Neural cell (in vitro differentiated cells): ENCODE measurements at regions not wholly inside any gene's neighbourhood (a gene's known extent, or its start where the extent isn't known, plus 50 kb on each side); places are given as distances from the start of the nearest gene placed in this dataset.

Source experiments
- H2AFZ ChIP-seq: fragments of 200-600, 300-800 bp; sonication (generic), shearing (Covaris generic); 2 replicates; pipeline ENCODE4 v1.6.0; 2014; ENCODE audit warnings: low read depth, mild to moderate bottlenecking, antibody characterized with exemption, low read length, moderate library complexity
- H3F3A ChIP-seq: fragments of 200-600 bp; shearing (Covaris generic); 2 replicates; pipeline ENCODE4 v1.6.1; 2016; ENCODE audit warnings: mild to moderate bottlenecking, moderate library complexity, mixed read lengths, antibody characterized with exemption, low read length; ENCODE audit not compliant: insufficient read depth, poor library complexity, severe bottlenecking
- H3K27ac ChIP-seq: fragments of 200-600, 300-800 bp; sonication (generic), shearing (Covaris generic); 2 replicates; pipeline ENCODE4 v1.5.1; 2014; ENCODE audit warnings: mild to moderate bottlenecking, low read length, moderate library complexity
- H3K27me3 ChIP-seq: fragments of 300-800, 200-600 bp; sonication (generic), shearing (Covaris generic); 2 replicates; pipeline ENCODE4 v1.6.0; 2014; ENCODE audit warnings: mild to moderate bottlenecking, low read depth, low read length, moderate library complexity; ENCODE audit not compliant: insufficient read depth
- H3K36me3 ChIP-seq: fragments of 300-800, 200-600 bp; sonication (generic), shearing (Covaris generic); 2 replicates; pipeline ENCODE4 v1.5.1; 2014; ENCODE audit warnings: mild to moderate bottlenecking, antibody characterized with exemption, low read length, moderate library complexity; ENCODE audit not compliant: insufficient read depth
- H3K4me2 ChIP-seq: fragments of 300-800, 200-600 bp; sonication (generic), shearing (Covaris generic); 2 replicates; pipeline ENCODE4 v1.6.0; 2014; ENCODE audit warnings: mild to moderate bottlenecking, low read length
- H3K4me3 ChIP-seq: fragments of 300-800, 200-600 bp; sonication (generic), shearing (Covaris generic); 2 replicates; pipeline ENCODE4 v1.5.1; 2014; ENCODE audit warnings: mild to moderate bottlenecking, low read length, moderate library complexity
- H3K79me2 ChIP-seq: fragments of 200-600 bp; shearing (Covaris generic); replicated peaks from 2 replicates; pipeline ENCODE4 v1.6.0; 2014; ENCODE audit warnings: mild to moderate bottlenecking, low read length, moderate library complexity; ENCODE audit not compliant: insufficient read depth
- H3K9ac ChIP-seq: fragments of 300-800, 200-600 bp; sonication (generic), shearing (Covaris generic); 2 replicates; pipeline ENCODE4 v1.6.1; 2016; ENCODE audit warnings: mild to moderate bottlenecking, low read length, mixed read lengths
- H3K9me2 ChIP-seq: fragments of 200-600 bp; shearing (Covaris generic); 2 replicates; pipeline ENCODE4 v1.6.1; 2016; ENCODE audit warnings: mild to moderate bottlenecking, low read length, mixed read lengths; ENCODE audit not compliant: insufficient read depth
- H3K9me3 ChIP-seq: fragments of 200-600, 300-800 bp; sonication (generic), shearing (Covaris generic); 2 replicates; pipeline ENCODE4 v1.6.1; 2016; ENCODE audit warnings: mild to moderate bottlenecking, mixed run types, low read length, moderate library complexity, mixed read lengths
- H4K20me1 ChIP-seq: fragments of 200-600 bp; shearing (Covaris generic); 2 replicates; pipeline ENCODE4 v1.6.1; 2016; ENCODE audit warnings: mild to moderate bottlenecking, mixed run types; ENCODE audit not compliant: insufficient read depth
- CTCF ChIP-seq: fragments of 450-650 bp; IDR thresholded peaks from 2 replicates; pipeline ENCODE4 v1.5.1; 2014; ENCODE audit warnings: antibody characterized with exemption, mild to moderate bottlenecking, moderate library complexity; ENCODE audit not compliant: poor library complexity, severe bottlenecking
- EP300 ChIP-seq: fragments of 450-650 bp; conservative IDR thresholded peaks from 2 replicates; pipeline ENCODE4 v1.6.1; 2014; ENCODE audit warnings: antibody characterized with exemption, mild to moderate bottlenecking, moderate library complexity; ENCODE audit not compliant: poor library complexity, severe bottlenecking
- EZH2 ChIP-seq: fragments of 200-600, 300-800 bp; shearing (Covaris generic), sonication (generic); IDR thresholded peaks from 2 replicates; pipeline ENCODE4 v1.6.1; 2014; ENCODE audit warnings: antibody characterized with exemption, low read length, borderline replicate concordance, mild to moderate bottlenecking; ENCODE audit not compliant: insufficient read depth, poor library complexity, severe bottlenecking
- MXI1 ChIP-seq: fragments of 450-650 bp; conservative IDR thresholded peaks from 2 replicates; pipeline ENCODE4 v1.6.1; 2014; ENCODE audit warnings: antibody characterized with exemption, mild to moderate bottlenecking; ENCODE audit not compliant: poor library complexity, severe bottlenecking
- POLR2AphosphoS5 ChIP-seq: IDR thresholded peaks from 2 replicates; pipeline ENCODE4 v1.6.1; 2012
- RAD21 ChIP-seq: fragments of 450-650 bp; conservative IDR thresholded peaks from 2 replicates; pipeline ENCODE4 v1.6.1; 2014; ENCODE audit warnings: antibody characterized with exemption, mild to moderate bottlenecking, moderate library complexity
- REST ChIP-seq: IDR thresholded peaks from 2 replicates; pipeline ENCODE4 v1.6.1; 2012; ENCODE audit warnings: borderline replicate concordance
- SMC3 ChIP-seq: fragments of 450-650 bp; conservative IDR thresholded peaks from 2 replicates; pipeline ENCODE4 v1.6.1; 2014; ENCODE audit warnings: antibody characterized with exemption, mild to moderate bottlenecking, moderate library complexity; ENCODE audit not compliant: poor library complexity
- TAF1 ChIP-seq: IDR thresholded peaks from 2 replicates; pipeline ENCODE4 v1.6.1; 2012; ENCODE audit warnings: low read depth

- Histone ChIP-seq H3F3A (no peaks in the 10 kb centered on the region), H3K9ac (no peak overlapping the region), H3K9me3 (no peaks in the 10 kb centered on the region), H3K79me2 (no peaks in the 10 kb centered on the region), H3K36me3 (no peaks in the 10 kb centered on the region), H3K27ac (no peak overlapping the region), H3K4me2 (no peak overlapping the region), H3K4me3 (no peak overlapping the region), H3K27me3 (no peaks in the 10 kb centered on the region), H4K20me1 (no peaks in the 10 kb centered on the region), H2AFZ (no peak overlapping the region), H3K9me2 (no peaks in the 10 kb centered on the region)
- no peak for TF ChIP-seq EP300
- TF ChIP-seq RAD21 = no peak
- no peak for TF ChIP-seq CTCF
- TF ChIP-seq TAF1 = no peak
- TF ChIP-seq POLR2AphosphoS5 = no peak
- TF ChIP-seq MXI1 = no peak
Observed at GRCh38 chr21:32096411-32096810, 182.4 kb downstream of the MIS18A start.

GRCh38 chr21:32094804-32095203, 184.0 kb downstream of the MIS18A start:
- Histone ChIP-seq H4K20me1 (no peaks in the 10 kb centered on the region), H3K79me2 (no peaks in the 10 kb centered on the region), H2AFZ (no peak overlapping the region), H3K9me3 (no peaks in the 10 kb centered on the region), H3K4me2 (no peak overlapping the region), H3K27ac (no peak overlapping the region), H3F3A (no peaks in the 10 kb centered on the region), H3K27me3 (no peaks in the 10 kb centered on the region), H3K4me3 (no peak overlapping the region), H3K9me2 (no peaks in the 10 kb centered on the region), H3K36me3 (no peaks in the 10 kb centered on the region), H3K9ac (no peak overlapping the region)
- no peak for TF ChIP-seq EP300
- TF ChIP-seq SMC3 = no peak
- no peak for TF ChIP-seq TAF1
- no peak for TF ChIP-seq REST
- TF ChIP-seq POLR2AphosphoS5 = no peak
- no peak for TF ChIP-seq RAD21
- no peak for TF ChIP-seq CTCF
- no peak for TF ChIP-seq EZH2
- TF ChIP-seq MXI1 = no peak
